ENCODE measurements at regions not wholly inside any gene's neighbourhood (a gene's known extent, or its start where the extent isn't known, plus 50 kb on each side); places are given as distances from the start of the nearest gene placed in this dataset.
A peak's percentile ranks its signal among the peaks of the same experiment; 100 is the strongest.
"Not testable (repeated sequence)": the region's sequence is repeated elsewhere in the genome, so short reads cannot be mapped to it uniquely, and the experiment has no call there.

- DNase-seq = no peak
Observed at GRCh38 chr16:52976539-52977167, 76.0 kb downstream of the CHD9NB start.

- DNase-seq = no peak
Observed at GRCh38 chr16:52967744-52968143, 85.0 kb downstream of the CHD9NB start.

GRCh38 chr16:52964290-52964689, 88.4 kb downstream of the CHD9NB start:
- DNase-seq = no peak

GRCh38 chr16:52963855-52964242, 88.8 kb downstream of the CHD9NB start:
- DNase-seq = no peak

GRCh38 chr16:52963212-52963854, 89.4 kb downstream of the CHD9NB start:
- no peak for DNase-seq

DNA sequence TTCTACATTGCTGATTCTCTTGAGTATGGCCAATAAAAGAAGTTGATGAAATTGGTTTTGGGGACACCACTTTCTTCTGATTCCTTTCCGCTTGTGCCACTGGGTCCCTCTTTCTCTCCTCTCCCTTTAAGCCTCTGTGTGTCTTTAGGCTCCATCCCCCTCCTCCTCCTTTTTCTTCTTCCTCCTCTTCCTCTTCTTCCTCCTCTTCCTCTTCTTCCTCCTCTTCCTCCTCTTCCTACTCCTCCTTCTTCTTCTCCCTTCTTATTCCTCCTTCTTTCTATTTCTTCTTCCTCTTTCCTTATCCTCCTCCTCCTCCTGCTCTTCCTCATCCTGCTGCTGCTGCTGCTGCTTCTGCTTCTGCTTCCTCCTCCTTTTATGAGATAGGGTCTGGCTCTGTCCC, 93.7 kb downstream of the CHD9NB start:
- no peak for DNase-seq

DNA sequence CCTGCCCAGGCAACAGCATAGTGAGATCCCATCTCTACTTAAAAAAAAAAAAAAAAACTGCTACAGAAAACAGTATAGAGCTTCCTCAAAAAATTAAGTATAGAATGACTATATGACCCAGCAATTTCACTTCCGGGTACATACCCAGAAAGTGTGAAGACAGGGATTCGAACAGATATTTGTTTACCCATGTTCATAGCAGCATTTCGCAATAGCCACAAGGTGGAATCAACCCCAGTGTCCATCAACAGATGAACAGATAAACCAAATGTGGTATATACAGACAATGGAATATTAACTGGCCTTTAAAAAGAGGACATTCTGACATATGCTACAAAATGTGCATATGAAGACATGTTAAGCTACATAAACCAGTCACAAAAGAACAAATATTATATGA, 95.5 kb downstream of the CHD9NB start:
- DNase-seq = no peak

DNA sequence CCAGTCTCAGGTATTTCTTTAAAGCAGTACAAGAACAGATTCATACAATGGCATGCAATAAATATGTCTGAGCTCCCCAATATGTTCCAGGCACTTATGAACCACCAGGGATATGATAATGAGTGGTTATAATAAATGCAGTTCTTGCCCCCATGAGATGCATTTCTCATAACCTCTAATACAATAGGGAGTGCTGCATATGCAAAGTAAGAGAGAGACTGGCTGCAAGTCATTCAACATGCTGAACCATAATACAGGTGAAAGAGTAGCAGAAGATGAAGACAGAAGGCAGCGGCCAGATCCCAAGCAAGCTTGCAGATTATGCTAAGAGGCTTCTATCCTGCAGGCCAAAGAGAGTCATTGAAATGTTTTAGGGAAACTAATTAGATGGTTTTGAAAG, 96.7 kb downstream of the CHD9NB start:
- DNase-seq = no peak

- no peak for DNase-seq
Observed at GRCh38 chr16:52953215-52953614, 99.5 kb downstream of the CHD9NB start.

GRCh38 chr16:52948946-52949345, 103.8 kb downstream of the CHD9NB start:
- DNase-seq = no peak

GRCh38 chr16:52932321-52932720, 120.4 kb downstream of the CHD9NB start:
- DNase-seq = no peak

DNA sequence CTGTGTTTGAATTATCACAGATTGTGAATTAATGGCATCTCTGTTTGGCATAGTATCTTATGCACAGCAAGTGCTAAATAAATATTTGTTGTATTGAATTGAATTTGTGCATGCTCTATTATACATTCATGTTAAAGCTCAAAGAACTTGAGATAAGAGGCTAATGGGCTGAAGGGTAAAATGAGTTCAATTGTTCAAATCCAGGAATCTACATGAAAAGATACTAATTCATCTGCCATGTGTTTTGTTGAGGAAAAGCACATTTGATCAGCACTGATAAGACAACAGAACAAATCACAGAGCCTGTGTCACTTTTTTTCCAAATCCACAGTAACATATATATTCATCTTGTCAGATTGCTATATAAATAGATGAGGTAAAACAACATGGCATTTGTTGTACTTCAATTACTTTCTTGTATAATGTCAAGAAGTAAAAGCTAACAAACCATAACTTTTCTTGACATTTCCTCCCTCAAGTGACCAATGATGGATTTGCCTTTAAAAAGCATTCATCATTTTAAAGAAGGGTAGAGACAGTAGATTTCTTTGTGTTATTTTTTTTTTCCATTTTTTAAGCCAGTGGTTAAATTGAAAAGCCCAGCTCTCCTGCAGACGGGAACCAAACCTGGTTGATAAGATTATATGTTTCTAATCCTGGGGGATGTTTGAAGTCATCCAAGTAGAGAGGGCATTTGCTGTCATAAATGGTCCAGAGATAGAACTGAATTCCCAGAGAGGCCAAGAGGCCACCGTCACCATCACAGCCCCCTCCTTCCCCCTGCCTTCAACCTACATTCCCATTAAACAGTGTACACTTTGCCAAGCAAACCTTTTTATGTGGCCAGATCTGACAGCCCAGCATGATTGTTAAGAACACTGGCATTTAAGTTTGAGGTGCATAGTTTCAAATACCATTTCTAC, 123.0 kb downstream of the CHD9NB start:
- no peak for DNase-seq

GRCh38 chr16:52928955-52929354, 123.7 kb downstream of the CHD9NB start:
- no peak for DNase-seq

GRCh38 chr16:52925143-52925542, 127.6 kb downstream of the CHD9NB start:
- no peak for DNase-seq

DNA sequence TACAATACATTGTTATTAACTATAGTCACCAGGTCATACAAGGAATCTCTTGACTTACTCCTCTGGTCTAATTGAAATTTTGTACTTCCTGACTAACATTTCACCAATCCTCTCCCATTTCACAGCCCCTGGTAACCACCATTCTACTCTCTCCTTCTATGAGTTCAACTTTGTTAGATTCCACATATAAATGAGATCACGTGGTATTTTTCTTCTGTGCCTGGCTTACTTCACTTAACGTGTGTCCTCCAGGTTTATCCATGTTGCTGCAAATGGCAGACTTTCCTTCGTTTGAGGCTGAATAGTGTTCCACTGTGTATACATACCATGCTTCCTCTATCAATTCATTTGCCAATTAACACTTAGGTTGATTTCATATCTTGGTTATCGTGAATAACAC, 128.5 kb downstream of the CHD9NB start:
- no peak for DNase-seq

DNA sequence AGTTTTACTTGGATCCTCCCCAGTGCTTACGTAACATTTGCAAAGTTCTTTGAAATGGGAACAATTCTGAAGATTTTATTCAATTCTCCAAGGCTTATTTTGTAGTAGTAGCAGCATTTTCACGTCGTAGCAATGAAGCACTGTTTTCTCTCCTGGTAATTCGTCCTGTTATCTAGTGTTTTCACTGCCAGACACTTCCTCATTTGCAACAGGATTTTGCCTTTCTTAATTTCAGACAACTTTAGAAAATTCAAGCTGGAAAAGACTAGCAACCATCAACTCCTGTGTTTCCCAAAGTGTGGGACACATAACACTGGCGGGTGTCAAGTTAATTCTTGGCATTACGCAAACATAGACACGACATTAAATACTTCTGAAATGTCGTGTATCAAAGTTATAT, 131.6 kb downstream of the CHD9NB start:
- DNase-seq = no peak

DNA sequence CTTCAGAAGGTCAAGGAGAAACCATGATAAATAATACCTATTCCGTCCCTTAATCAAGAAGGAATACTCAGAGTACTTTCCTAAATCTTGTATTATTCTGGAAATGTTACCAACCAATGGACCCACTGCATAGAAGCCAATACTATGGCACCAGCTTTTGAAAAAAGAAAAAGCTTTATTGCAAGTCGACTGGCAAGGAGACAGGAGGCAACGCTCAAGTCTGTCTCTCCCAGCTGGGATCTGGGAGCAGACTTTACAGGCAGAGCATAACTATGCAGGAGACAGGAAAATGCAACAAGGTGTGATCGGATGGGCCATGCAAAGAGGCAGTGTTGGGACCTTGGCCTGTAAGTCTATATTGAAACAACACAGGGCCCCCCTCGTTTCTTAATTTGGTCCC, 132.4 kb downstream of the CHD9NB start:
- DNase-seq = no peak

DNA sequence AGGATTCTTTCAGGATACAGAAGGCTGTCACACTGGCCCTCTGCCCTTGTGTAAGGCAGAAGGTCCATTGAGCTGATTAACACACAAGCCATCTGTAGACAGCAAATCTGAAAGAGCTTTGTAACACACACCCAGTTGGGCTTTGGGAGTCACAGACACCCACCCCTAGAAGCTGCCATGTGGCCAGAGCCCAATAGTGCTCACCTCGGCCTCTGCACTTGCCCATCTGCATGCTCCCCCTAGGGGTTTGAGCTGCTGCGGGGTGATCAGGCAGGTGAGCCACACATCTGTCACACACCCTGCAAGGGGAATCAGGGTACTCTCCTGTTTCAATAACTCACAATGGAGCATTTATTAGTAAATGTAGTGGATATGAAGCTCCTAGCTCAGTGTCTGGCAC, 138.3 kb downstream of the CHD9NB start:
- no peak for DNase-seq

DNA sequence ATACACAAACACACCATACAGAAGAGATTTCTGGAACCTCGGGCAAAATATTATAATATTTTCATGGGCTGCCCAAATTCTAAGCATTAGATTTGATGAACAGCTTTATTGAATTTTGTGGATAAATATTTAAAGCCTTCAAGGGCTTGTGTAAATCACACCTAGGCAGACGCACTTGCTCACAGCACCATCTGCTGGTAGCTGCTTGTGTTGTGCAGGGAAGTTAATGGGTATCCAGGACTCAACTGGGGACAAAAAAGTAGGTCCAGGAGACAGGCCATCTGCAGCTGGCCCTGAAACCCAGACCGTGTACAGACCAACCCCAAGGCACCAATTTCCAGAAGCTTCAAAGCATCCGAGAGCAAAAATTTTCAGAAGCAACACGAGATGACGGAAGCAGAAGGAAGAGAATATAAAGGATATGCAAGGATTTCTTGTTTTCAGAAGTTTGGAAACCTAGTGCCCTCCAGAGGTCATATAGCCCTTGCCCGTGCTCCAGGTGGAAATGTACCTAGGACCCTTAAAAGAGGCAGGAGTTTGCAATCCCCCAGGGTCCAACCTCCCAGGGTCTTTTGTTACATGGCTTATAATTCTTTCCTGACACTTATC, 140.0 kb downstream of the CHD9NB start:
- peak; percentile 78 for DNase-seq

DNA sequence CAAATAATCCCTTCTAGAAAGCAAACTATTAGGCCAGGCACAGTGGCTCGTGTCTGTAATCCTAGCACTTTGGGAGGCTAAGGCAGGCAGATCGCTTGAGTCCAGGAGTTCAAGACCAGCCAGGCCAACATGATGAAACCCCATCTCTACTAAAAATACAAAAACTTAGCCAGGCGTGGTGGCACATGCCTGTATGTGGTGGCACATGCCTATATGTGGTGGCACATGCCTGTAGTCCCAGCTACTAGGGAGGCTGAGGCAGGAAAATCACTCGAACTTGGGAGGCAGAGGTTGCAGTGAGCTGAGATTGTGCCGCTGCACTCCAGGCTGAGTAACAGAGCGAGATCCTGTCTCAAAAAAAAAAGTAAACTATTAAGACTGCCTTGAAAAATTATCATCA, 144.6 kb downstream of the CHD9NB start:
- DNase-seq = not testable (repeated sequence)

DNA sequence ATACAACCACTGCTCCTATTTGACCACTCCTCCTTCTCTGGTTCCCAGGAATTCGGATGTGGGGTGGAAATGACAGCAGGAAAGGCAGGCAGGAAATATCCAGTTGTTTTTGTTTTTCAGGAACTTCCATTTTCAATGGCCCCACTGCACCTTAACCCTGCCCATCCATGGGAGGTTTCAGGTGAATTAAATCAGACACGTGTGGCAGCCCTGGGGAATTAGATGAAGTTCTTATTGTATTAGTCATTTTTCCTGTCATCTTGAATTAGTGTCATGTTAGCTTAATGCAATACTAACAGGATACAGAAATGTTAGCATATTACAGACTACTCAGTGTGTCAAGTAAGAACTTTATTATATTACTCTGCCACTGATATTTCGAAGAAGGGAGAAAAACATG, 146.4 kb downstream of the CHD9NB start:
- DNase-seq = no peak

GRCh38 chr16:52896478-52897164, 156.1 kb downstream of the CHD9NB start:
- DNase-seq = no peak

- no peak for DNase-seq
Observed at GRCh38 chr16:52874042-52874441, 178.7 kb downstream of the CHD9NB start.
